HG02884 (cell line): ENCODE measurements at regions not wholly inside any gene's neighbourhood (a gene's known extent, or its start where the extent isn't known, plus 50 kb on each side); places are given as distances from the start of the nearest gene placed in this dataset.
"Not testable (repeated sequence)": the region's sequence is repeated elsewhere in the genome, so short reads cannot be mapped to it uniquely, and the experiment has no call there.

Experiments used
- ATAC-seq: cut with Tn5 transposase; IDR thresholded peaks from one replicate; pipeline ENCODE4 v1.9.1; 2021; ENCODE audit warnings: mild to moderate bottlenecking, moderate library complexity; ENCODE audit not compliant: unreplicated experiment

DNA sequence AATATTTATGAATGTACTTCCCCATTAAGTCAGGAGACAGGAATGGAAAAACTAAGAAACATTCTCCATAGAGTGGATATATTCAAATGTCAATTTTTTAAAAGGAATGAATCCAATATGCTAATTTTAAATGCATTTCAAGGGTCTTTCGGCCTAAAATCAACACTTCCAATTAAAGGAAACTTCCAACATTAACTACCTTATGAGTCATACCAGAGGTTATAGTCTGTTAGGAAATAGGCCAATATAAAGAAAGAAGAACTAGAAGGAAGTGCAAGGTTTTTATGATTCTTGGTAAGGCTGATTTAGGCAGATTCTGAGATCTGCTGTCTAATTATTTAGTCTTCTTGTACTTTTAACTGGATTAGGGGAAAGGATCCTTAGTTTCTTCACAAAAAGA lies 260.1 kb upstream of the EDNRA start:
- no peak for ATAC-seq

DNA sequence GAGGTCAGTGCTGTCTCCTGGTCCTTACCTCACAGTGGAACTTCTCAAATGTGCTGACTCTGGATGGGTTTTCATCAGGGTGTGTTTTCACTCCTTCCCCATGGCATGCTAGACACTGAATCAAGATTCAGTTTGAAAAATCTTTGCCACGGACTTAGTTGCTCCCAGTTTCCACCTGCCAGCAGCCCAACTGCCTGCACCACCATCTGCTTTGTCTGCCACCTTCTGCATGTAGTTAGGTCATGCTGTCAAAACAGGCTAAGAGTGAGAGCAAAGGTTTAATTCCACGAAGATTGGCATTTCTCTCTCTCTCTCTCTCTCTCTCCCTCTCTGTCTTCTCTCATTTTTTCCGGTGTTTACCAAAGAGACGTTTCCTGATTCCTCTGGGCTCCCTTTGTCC lies 258.0 kb upstream of the EDNRA start:
- ATAC-seq = no peak

DNA sequence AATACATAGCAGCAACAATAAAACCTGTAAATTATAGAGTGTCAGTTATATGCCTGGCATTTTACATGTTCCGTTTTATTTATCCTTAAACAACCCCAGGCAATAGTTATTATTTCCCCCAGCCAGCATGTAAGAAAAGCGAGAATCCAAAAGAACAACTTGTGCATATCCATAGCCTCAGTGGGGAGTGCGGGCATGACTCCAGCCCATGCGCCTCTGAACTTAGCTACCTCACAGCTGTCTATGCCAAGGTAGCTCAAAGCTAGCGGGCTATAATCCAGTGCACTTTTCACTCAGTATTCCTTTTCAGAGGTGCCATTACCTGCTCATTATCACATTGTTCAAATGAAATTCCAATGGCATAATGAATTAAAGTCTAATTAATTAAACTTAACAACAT lies 257.3 kb upstream of the EDNRA start:
- ATAC-seq = no peak

DNA sequence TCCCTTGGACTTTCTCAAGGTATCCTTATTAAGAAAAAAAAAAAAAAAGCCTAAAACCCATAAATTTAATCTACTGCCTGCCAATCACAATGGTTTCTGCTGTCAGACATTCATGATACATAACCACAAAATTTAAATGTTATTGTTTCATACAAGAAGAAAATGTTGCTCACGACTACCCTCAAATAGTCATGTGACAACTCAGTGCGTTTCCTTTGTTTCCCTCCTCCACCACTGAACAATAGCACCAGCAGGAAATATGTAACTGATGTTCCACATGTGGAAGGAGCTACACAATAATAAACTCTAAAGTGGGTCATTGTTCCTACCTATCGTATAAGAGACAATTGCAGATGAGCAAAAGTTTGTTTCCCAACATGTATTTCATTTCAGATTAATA lies 244.1 kb upstream of the EDNRA start:
- ATAC-seq = no peak

DNA sequence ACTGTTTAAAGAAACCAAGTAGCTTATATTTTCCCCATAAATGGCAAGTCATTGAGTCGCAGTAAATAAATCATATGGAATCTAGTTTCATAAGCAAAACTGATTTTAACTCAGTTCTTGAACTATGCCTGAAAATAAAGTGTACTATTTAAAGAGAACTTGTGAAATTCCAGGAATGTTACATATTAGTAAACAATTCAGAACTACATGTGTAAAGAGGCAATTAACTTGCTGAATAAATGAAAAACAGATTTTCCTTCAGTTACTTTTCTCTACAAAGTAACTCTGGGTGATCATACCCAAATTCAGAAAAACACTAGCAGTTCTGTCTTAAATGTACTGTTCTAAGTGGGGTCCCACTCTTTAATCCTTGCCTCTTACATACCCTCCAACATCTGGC lies 236.1 kb upstream of the EDNRA start:
- no peak for ATAC-seq

DNA sequence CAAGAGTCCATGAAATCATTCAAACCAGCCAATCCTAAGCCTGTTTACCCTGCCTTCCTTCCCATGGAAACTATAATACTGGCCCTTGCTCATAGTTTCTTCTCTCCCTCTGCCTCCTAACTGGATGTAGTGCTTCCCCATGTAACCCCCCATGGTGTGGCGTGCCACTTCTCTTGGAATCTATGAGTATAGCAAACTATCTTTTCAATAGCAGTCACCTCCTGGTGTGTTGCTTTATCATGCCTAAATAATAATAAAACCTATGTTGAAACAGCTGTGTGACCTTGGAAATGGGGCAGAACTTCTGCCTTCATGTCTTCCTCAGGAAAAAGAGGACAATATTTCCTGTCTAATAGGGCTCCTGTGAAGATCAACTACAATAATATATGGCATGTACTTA lies 234.8 kb upstream of the EDNRA start:
- no peak for ATAC-seq

DNA sequence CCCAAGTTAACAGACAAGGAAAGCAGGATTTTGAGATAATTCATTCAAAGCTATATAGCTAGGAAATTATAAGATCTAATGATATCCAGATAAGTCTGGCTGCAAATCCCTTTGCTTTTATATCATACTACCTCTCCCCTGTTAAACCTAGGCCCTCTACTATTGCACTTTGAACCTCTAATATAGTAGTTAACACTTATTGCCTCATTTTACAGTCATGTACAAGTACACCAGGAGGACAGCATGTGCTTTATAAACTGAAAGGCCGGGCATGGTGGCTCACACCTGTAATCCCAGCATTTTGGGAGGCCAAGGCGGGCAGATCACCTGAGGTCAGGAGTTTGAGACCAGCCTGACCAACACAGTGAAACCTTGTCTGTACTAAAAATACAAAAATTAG lies 234.4 kb upstream of the EDNRA start:
- not testable (repeated sequence) for ATAC-seq

DNA sequence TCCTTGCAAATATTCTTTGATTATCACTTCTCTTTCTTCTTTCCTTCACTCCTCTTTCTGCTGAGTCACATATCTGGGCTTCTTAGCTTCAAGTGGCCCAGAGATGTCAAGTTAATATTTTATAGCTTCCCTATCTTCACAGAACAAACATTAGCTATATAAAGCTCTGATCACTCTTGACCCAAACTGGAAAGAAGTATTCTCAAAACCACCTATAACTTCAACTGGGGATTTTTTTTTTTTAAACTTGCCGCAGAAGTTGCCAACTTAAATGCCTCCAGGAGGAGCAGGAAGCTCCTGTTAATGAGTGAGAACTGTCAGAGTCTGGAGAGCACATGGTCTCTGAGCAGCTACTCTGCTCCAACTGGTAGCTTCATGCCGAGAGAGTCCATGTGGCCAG lies 233.3 kb upstream of the EDNRA start:
- no peak for ATAC-seq

DNA sequence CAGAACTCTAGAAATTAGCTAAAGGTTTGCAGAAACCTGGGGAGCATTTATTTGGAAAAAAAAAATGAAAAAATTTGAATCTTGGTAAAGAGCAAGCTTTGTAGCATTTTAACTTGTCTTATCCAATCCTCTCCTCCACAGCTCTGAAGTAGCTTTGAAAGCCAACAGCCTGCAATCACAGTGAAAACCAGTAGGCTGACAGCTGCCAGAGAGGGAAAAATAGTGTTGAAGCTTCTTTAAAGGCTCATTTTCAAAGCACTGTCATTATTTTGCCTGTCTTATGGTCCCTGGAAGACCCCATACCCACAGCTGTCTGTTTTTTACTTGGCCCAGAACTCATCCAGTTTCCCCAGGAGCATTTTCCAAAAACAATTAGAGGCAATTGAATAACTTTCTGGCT lies 230.8 kb upstream of the EDNRA start:
- ATAC-seq = no peak

DNA sequence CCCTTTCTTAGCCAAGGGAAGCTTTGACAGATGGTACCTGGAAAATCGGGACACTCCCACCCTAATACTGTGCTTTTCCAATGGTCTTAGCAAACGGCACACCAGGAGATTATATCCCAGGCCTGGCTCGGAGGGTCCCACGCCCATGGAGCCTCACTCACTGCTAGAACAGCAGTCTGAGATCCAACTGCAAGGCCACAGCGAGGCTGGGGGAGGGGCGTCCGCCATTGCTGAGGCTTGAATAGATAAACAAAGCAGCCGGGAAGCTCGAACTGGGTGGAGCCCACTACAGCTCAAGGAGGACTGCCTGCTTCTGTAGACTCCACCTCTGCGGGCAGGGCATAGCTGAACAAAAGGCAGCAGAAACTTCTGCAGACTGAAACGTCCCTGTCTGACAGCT lies 225.6 kb upstream of the EDNRA start:
- ATAC-seq = not testable (repeated sequence)

DNA sequence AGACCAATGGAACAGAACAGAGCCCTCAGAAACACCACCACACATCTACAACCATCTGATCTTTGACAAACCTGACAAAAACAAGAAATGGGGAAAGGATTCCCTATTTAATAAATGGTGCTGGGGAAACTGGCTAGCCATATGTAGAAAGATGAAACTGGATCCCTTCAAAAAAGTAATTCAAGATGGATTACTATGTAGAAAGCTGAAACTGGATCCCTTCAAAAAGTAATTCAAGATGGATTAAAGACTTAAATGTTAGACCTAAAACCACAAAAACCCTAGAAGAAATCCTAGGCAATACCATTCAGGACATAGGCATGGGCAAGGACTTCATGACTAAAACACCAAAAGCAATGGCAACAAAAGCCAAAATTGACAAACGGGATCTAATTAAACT lies 221.6 kb upstream of the EDNRA start:
- not testable (repeated sequence) for ATAC-seq

DNA sequence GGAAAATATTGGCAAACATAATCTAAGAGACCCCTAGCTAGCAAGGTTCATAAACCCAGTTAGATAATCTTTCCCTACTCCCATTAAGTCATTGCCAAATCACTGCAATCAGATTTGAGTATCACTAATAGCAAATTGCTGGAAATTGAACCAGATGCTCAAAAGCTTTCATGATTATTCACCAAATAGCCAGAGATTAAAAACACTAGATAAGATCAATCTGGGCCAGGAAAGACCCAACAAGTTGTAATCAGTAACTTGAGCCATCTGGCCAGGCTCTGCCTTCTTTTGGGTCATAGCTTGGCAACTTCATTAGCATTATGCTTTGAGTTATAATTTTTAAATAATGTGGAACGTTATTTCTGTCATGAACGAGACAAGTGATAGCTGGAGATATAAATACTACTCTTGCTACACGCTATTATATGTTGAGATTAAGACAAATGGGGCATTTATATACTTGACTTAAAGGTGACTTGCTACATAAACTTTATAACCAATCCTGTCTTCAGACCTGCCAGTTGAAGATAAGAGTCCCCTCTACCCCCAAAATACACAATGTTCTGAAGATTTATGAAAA lies 196.6 kb upstream of the EDNRA start:
- ATAC-seq = no peak

DNA sequence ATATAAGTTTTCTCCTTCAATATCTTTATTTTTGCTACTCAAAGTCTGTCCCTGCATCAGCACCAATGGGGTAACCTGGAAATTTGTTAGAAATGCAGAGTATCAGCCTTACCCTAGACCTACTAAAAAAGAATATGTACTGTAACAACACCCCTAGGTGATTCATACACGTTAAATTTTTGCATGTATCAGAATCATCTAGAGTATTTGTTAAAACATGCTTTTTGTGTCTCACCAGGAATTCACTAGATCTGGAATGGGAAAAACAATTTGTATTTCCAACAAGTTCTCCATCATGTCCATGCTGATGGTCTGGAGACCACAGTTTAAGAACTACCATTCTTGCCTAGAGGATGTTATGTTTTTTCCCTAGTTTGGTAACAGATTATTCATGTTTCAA lies 196.0 kb upstream of the EDNRA start:
- ATAC-seq = no peak

DNA sequence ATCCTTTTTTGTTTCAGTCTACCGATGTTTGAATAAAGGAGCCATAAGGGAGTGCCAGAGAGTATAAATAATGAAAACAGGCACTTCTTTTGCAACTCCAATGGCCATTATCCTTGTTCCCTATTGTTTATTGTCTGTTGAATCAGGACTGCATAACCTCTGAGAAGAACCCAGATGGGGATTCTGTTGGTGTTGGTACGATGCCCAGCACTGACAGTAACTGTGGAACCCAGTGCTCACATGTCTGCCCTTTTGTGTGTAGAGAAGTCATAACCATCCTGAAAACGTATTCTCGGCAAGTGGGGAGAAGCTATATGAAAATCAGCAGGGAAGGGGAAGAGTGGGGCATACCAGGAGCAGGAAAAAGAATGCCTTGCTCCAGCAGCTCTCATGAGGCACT lies 195.1 kb upstream of the EDNRA start:
- no peak for ATAC-seq

DNA sequence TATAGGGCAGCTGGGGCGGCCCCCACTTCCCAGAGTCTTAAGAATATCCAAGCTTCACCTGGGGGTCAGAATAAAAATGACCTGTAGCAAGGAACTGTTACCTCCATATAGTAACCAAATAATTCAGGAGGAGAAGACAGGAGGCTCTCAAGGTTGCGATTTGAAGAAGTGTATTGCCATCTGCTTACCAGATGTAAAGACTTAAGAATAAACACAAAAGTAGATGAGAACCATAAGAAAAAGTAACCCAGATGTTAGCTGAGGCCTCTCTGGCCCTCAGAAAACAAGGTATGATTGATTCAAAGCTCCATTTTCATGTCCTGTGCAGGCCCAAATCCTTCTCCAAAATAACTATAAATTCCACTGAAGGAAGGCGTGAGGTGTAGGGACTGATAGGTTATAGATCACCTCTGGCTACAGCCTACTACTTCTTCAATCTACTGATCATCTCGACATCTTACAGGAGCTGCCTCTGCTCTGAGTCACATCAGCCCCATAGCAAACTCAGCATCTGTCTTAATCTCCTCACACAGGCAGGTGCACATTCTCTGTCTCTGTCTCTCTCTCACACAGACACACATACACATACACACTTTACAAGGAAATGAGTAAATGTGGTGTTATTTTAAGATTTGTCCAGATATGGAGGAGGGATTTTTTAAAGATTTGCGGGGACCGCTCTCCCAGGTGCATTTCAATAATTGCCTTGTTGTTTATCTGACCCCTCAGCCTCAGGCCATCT lies 193.9 kb upstream of the EDNRA start:
- ATAC-seq = no peak

DNA sequence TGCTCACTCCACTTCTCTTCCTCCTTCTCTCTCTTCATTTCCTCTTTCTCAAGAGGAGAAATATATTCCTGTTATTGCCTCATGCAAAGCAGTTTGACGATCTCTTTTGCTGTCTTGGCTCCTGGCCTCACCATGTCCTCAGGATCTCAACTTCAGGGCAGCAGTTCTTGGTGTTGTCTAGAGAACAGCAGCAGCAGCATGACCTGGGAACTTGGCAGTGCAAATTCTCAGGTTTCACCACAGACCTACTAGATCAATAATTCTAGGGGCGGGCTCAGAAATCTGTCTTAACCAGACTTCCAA lies 193.4 kb upstream of the EDNRA start:
- ATAC-seq = no peak

DNA sequence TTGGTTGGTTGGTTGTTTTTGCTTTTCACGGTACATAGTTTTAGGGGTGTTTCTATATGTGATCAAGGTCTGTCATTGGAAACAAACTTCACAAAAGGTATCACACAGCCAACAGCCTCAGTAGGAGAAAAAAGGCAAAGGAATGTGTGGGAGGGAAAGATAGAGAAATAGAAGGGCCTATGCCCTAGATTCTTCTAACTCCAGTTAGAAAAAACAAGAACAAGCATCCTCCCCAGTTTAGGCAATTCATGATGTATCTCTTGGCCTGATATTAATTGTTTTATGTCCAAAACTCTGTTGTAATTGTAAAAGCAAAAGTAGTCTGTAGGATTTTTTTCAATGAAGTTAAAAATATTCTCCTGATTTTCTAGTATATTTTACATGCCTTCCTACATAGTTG lies 192.4 kb upstream of the EDNRA start:
- ATAC-seq = no peak

DNA sequence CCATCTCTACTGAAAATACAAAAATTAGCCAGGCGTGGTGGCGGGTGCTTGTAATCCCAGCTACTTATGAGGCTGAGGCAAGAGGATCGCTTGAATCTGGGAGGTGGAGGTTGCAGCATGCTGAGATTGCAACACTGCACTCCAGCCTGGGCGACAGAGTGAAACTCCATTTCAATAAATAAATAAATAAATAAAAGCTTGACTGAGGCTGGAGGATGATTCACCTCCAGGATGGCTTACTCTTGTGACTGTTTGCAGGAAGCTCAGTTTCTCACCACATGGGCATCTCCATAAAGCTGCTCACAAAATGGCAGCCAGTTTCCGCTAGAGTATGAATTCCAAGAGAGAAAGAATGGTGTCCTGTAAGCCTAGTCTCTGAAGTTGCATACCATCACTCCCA lies 191.7 kb upstream of the EDNRA start:
- no peak for ATAC-seq

DNA sequence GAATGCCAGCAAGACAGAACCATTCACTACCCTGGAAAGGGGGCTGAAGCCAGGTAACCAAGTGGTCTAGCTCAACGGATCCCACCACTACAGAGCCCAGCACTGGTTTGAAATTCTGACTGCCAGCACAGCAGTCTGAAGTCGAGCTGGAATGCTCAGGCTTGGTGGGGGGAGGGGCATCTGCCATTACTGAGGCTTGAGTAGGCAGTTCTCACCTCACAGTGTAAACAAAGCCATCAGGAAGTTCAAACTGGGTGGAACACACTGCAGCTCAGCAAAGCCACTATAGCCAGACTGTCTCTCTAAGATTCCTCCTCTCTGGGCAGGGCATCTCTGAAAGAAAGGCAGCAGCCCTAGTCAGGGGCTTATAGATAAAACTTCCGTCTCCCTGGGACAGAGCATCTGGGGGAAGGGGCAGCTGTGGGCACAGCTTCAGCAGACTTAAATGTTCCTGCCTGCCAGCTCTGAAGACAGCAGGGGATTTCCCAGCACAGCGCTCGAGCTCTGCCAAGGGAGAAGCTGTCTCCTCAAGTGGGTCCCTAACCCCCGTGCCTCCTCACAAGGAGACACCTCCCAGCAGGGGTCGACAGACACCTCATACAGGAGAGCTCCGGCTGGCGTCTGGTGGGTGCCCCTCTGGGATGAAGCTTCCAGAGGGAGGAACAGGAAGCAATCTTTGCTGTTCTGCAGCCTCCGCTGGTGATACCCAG lies 188.1 kb upstream of the EDNRA start:
- not testable (repeated sequence) for ATAC-seq

DNA sequence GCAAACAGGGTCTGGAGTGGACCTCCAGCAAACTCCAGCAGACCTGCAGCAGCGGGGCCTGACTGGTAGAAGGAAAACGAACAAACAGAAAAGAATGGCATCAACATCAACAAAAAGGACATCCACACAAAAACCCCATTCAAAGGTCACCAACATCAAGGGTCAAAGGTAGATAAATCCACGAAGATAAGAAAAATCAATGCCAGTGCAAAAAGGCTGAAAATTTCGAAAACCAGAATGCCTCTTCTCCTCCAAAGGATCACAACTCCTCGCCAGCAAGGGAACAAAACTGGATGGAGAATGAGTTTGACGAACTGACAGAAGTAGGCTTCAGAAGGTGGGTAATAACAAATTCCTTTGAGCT lies 187.6 kb upstream of the EDNRA start:
- not testable (repeated sequence) for ATAC-seq

DNA sequence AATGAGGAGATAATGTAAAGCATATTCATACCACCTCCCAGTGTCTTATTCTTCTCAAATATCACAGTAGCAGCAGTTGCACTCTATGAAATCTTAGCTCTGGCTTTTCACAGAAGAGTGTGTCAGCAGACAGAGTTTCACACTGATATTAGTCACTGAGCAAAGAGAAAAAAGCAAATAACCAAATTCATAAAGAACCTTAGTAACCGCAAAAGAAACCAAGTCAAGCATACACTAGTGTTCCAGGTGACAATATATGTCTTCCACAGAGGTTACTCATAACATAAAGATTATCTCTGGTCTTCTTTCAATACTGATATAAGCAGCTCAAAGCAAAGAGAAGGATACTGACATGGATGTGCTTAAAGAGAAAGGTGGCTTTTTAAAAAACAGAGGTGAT lies 181.7 kb upstream of the EDNRA start:
- no peak for ATAC-seq

DNA sequence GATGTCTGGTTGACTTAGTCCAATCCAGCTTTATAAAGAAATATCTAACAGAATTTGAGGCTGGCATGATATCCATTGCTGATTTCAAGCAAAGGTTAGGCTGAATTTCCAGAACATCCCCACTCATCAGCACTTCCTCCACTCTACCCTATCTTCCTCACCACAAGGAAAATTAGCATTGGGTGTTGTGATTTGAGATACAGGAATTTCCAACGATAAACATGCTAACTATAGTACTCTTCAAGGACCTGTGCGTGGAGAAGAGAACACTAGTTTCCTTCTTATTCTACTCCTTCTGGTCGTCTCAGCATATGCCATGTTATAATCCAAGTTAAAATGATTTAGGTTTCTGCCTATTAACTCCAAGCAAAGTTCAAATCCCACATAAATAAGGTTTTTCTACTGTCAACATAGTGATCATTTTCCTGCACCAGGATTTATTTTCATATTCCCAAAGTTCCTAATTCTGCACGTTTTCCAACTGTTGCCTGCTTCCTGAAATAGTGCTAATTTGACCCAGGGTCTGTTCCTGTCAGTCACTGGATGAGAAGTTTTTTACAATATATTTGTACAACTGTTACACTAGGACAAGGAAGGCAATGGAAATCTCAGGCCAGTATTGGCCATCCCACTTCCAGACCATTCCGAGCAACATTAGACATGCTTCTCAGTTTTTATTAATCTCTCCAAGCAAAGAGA lies 177.6 kb upstream of the EDNRA start:
- no peak for ATAC-seq
